HG02678 (cell line): ENCODE measurements at regions not wholly inside any gene's neighbourhood (a gene's known extent, or its start where the extent isn't known, plus 50 kb on each side); places are given as distances from the start of the nearest gene placed in this dataset.
"Not testable (repeated sequence)": the region's sequence is repeated elsewhere in the genome, so short reads cannot be mapped to it uniquely, and the experiment has no call there.

Experiments
- ATAC-seq: cut with Tn5 transposase; IDR thresholded peaks from one replicate; pipeline ENCODE4 v1.9.1; 2021; ENCODE audit warnings: mild to moderate bottlenecking, moderate library complexity; ENCODE audit not compliant: unreplicated experiment

DNA sequence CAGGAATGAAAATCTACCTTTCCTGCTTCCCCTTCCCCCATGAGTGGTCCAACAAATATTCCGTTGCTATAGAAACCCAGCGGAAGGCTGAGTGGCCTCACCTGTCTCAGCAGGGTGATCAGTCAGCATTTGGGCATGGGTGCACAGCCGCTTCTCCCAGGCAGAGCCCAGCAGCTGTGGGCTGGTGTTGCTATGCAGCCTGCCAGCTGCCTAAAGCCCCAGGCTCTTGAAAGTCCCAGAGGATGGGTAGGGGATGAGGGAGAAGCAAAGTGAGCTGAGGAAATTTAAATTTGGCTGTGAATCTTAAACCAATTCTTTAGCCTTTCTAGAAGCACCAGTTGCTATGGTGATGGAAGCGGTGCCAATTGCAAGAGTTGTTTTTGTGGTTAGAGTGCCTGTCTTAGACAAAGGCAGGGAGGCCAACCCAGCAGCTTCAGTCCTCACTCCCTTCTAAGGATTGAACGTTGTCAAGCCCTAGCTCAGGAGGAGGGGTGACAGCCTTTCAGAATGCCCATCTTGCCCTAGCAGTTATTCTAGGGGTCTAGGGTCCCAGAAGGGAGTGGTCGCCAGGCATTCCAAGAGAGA lies 151.5 kb upstream of the PITX1 start:
- ATAC-seq, result no peak

- no peak for ATAC-seq
These were observed 150.6 kb upstream of the PITX1 start for GRCh38 chr5:135184646-135185045.

GRCh38 chr5:135183464-135183863 lies 149.4 kb upstream of the PITX1 start:
- no peak for ATAC-seq

- ATAC-seq, result no peak
These were observed 148.6 kb upstream of the PITX1 start for GRCh38 chr5:135182675-135183074.

- ATAC-seq, result no peak
These were observed 147.6 kb upstream of the PITX1 start for GRCh38 chr5:135181653-135182052.

DNA sequence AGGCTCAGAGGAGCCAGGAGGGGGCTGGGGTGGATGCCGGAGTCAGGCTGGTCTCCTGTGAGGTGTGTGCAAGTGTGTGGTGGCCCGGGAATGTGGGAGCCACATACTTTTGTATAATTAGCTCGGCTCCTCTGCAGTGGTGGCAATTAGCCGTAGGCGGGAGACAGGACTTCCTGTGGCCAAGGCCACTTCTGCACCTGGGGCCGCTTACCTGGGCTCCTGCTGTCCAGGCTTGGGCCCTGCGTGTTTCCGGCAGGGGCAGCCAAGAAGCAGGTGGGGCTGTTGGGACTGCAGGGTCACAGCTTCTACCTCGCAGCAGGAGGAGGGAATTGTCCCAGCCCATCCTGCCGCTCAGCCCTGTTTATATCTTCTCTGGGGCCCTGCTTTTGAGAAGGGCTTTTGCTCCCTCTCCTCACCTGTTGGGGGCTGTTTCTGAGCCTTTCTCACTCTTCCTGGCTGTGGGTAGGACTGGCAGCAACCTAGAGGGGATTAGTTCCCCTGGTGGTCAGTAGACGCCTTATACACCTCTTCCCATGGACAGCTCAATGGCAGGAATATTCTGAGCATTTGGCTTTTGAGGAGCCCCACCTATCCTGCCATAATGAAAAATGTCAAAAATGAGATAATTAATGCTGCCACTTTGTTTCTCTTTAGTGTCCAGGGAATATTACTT lies 145.4 kb upstream of the PITX1 start:
- ATAC-seq, result no peak

DNA sequence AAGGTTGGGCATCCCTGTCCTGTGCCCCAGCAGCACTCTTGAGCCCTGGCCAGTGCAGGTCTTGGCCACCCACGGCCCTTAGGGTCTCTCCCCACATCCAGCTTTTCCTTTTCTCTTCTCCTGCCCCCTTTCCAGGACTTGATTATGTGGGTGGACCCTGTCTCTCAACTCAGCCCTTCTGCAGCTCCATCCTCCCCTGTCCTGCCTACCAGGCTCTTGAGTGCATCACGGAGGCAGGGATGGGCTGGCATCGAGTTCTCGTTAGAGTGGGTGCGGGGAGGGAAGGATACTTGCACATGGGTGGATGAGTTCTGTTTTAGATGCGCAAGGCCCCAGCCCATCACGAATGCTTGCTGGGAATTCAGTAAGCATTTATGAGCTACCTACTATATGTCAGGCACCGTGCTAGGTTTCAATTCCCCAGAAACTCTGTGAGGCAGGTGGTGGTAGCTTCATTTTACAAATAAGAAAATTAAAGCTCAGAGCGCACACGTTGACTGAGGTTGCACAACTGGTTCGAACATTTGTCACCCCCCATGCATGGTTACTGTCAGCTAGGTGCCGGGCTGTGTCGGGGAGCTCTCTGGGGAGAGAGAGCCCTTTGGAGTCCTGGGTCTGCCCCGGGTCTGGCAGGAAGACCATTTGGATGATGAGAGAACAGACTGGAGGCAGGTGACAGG lies 144.6 kb upstream of the PITX1 start:
- ATAC-seq, result no peak

- no peak for ATAC-seq
These were observed 143.6 kb upstream of the PITX1 start for GRCh38 chr5:135177591-135177990.

GRCh38 chr5:135176991-135177390 lies 143.0 kb upstream of the PITX1 start:
- ATAC-seq, result no peak

DNA sequence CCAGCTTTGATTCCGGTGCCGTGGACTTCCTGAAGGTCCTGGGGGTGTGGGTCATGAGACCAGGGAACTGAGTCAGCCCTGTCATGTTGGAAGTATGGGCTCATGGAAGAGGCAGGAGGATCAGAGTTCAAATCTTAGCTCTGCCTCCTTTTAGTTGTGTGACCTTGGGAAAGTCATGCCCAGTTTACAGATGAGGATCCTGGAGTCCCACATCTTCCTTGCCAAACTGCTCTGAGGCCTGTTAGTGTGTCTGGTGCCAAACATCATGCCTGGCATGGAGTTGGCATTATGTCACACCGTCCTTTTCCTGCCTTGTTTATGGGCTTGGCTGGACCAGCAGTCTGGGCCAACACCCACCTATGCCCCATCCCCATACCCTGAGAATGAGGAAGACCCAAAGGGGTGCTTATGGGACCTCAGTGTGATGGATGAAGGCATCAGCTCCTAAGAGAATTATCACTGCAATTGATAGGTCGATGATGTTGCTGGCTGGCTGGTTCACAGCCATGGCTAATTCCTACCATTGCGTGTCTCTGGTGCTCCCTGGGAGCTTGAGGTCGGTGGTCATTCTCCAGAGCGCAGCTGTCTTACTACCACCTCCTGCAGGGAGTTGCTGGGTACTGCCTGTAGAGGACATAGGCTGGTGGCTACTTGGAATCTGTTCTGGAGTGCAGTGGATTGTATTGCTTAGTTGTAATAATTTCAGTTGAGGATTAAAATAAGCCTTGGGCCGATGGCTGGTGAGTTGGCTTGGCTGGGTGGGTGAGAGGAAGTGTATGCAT lies 140.5 kb upstream of the PITX1 start:
- ATAC-seq, result no peak

GRCh38 chr5:135173662-135174290 lies 139.7 kb upstream of the PITX1 start:
- no peak for ATAC-seq

DNA sequence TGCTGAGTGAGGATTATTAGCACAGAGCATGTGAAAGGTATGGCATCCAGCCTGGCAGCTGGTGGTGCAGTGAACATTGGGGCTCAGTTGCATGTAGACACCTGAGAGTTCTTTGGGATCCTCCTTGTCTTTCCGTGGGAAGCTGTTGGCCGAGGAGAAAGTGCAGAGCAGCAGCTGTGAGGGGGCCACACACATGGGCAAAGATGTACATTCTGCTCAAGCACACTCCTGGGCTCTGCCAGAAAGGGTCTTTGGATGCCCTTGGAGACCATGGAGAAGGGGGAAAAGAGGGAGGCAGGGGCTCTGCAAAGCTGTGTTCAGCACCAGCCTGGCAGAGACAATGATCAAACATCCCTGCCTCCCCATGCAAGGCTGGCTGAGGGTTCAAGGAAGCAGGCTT lies 138.7 kb upstream of the PITX1 start:
- ATAC-seq, result no peak

GRCh38 chr5:135171336-135171735 lies 137.3 kb upstream of the PITX1 start:
- no peak for ATAC-seq

GRCh38 chr5:135170500-135170899 lies 136.5 kb upstream of the PITX1 start:
- no peak for ATAC-seq

- no peak for ATAC-seq
These were observed 135.7 kb upstream of the PITX1 start for GRCh38 chr5:135169753-135170152.

DNA sequence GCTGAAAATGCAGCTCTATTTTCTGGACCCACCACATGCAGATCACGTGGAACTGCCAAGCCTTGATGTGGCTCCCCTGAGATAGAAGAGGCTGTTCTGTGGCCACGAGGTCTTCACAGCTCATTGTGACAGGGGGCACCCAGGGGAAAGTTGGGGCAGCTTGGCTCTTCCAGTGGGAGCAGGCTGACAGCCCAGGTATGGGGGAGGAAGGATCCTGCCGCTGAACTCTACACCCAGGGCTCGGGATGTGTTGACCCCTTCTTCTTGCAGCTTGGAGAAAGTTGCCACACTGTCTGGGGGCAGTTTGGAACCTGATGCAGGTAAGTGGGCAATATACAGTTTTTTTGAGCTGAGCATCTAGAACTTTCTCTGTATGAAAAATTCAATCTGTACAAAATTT lies 133.6 kb upstream of the PITX1 start:
- no peak for ATAC-seq

GRCh38 chr5:135164873-135165614 lies 131.0 kb upstream of the PITX1 start:
- not testable (repeated sequence) for ATAC-seq

GRCh38 chr5:135163964-135164363 lies 129.9 kb upstream of the PITX1 start:
- ATAC-seq, result no peak

GRCh38 chr5:135163391-135163790 lies 129.4 kb upstream of the PITX1 start:
- ATAC-seq, result no peak

DNA sequence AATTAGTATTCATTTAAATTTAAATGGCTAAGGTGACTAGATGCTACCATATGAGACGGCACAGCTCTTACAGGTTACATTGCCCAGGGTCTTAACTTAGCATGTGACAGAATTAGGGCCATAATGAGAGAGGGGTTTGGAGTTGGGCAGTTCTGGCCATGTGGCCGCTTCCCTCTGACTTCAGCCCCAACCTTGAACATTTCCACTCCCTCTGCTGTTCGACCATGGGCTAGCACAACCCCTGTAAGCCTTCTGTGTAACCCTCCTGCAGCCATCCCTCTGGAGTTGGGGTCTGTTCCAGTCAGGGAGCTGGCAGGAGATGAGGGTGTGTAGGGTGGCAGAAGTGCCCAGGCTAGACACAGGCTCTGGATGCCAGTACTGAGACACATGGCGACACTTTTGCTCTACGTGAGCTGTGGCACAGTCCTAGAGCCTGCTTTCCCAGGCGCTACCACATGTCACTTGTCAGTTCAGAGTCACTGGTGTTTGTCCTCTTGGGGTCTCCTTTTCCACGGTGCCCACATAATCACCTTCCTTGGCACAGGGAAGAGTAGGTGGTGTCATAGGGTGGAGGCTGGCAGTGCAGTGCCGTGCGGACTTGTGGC lies 128.7 kb upstream of the PITX1 start:
- no peak for ATAC-seq
